ENCODE measurements at regions not wholly inside any gene's neighbourhood (a gene's known extent, or its start where the extent isn't known, plus 50 kb on each side); places are given as distances from the start of the nearest gene placed in this dataset.

DNA sequence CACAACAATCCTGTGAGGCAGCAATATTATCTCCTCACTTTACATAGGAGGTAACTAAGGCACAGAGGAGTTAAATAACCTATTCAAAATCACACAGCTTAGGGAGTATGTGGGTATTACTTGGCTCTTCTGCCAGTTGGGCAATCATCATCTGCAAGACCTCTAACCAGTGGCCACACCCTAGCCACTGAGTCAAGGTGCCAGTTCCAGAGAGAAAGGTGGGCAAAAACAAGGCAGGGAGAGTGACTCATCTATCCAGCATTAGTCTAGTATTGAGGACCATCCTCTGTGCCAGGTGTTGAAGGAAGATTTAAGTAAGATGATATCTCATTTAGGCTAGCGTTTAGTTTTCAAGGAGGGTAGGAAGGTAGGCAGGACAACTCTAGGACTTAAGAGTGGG is 113.9 kb upstream of the EOLA2 start:
- TF ChIP-seq, protein P1, sequence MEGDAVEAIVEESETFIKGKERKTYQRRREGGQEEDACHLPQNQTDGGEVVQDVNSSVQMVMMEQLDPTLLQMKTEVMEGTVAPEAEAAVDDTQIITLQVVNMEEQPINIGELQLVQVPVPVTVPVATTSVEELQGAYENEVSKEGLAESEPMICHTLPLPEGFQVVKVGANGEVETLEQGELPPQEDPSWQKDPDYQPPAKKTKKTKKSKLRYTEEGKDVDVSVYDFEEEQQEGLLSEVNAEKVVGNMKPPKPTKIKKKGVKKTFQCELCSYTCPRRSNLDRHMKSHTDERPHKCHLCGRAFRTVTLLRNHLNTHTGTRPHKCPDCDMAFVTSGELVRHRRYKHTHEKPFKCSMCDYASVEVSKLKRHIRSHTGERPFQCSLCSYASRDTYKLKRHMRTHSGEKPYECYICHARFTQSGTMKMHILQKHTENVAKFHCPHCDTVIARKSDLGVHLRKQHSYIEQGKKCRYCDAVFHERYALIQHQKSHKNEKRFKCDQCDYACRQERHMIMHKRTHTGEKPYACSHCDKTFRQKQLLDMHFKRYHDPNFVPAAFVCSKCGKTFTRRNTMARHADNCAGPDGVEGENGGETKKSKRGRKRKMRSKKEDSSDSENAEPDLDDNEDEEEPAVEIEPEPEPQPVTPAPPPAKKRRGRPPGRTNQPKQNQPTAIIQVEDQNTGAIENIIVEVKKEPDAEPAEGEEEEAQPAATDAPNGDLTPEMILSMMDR (conservative IDR thresholded peaks at IDR 0.05), result no peak
- TF ChIP-seq ZFX (IDR thresholded peaks at IDR 0.05), result no peak

All from C4-2B (cell line).